CD4-positive, alpha-beta T cell treated with Interleukin-15 for 4 hours (primary cell): ENCODE measurements at regions not wholly inside any gene's neighbourhood (a gene's known extent, or its start where the extent isn't known, plus 50 kb on each side); places are given as distances from the start of the nearest gene placed in this dataset.

Experiments
- DNase-seq: peaks from one replicate; pipeline ENCODE4 v3.0.0-alpha.2; 2020; ENCODE audit warnings: low spot score

GRCh38 chr2:100764430-100764829 is 55.5 kb upstream of the NPAS2 start:
- no peak for DNase-seq

GRCh38 chr2:100765481-100765880 is 54.5 kb upstream of the NPAS2 start:
- DNase-seq = no peak

DNA sequence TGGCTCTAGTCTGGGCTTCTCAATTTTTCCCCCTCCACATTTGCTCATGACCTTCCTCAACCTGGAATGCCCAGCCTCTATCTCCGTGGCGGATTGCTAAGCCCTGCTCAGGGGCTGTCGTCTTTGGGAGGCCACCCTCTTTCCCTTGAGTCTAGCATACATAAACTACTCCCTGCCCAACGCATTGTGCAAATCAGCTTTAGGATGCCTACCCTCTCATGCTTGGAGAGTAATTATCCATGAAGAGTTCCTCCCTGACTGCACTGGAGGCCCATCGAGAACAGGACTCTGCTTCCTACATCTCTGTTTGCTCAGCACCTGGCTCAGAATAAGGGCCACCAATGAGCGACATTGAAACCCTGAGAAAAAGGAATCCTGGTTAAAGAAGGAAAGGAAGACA is 53.7 kb upstream of the NPAS2 start:
- DNase-seq = no peak

DNA sequence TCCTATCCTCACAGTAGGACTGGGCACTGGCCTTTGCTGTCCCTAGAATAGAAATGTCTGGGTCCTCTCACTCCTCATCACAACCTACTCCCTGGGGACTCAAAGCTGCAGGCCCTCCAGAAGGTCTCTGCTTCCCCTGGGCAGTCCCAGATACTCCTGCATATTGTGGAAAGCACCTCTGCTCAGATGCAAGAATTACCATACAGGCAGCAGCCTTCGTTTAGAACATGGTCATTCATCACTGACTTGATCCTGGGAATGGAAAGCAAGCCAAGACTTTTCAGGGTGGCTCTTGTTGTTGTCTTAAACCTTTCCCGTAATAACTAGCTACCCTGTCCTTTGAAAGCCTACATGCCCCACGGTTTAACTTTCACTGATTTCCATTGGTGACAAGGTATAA is 53.1 kb upstream of the NPAS2 start:
- no peak for DNase-seq

GRCh38 chr2:100767224-100767653 is 52.7 kb upstream of the NPAS2 start:
- DNase-seq = no peak

DNA sequence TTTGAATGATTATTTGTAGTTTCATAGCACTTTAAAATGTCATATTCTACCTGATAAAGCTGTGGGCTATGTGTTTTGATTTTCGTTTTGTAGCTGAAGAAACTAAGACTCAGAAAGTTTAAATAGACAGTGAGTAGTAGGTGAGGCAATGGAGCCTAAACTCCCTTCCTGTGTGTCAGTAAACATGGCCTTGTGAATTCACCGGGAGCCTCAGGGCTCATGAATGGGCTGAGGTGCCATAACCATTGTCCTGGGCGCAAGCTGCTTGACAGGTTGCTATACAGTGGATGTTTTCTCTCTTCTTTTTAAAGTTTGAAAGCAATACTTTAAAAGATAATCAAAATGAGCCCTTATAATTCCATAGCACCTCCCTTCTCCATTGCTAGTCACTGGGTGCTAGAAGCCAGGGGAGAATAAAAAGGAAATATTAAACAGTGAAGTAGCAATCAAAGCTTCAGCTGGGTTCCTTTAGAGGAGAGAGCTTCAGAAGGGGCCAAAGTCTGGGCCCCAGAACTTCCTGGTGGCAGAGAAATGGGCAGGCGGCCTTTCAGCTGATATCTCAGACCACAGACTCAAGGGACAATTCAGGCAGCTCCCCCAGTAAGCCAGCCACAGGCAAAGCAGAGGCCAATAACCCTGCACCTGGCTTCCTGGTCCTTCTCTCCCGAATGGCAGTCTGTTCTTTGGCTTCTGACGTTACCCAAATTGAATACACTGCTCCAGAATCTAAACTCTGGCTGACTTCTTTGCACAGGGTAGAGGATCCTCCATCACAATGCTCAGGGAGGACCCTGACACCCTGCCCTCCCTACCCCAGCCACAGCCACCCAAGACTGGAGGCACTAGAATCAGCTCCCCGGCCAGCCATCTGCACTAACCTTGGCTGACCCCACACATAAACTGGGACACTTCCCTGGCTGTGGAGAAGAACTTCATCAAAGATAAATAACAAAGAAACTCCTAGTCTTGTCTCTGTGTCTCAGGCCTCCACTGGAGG is 51.8 kb upstream of the NPAS2 start:
- no peak for DNase-seq
